Activated T-cell treated with anti-CD3 and anti-CD28 coated beads, Interleukin-2, amount 50 U/mL, for 24 hours (primary cell): ENCODE measurements at regions not wholly inside any gene's neighbourhood (a gene's known extent, or its start where the extent isn't known, plus 50 kb on each side); places are given as distances from the start of the nearest gene placed in this dataset.

ENCODE experiments used
- DNase-seq: peaks from one replicate; pipeline ENCODE4 v3.0.0-alpha.2; 2020
- H3K27ac Mint-ChIP-seq: 2 replicates; pipeline ENCODE4 v1.8.0; 2020; ENCODE audit warnings: mild to moderate bottlenecking, mixed read lengths
- H3K27me3 Mint-ChIP-seq: 2 replicates; pipeline ENCODE4 v1.8.0; 2020; ENCODE audit warnings: mixed read lengths
- H3K36me3 Mint-ChIP-seq: 2 replicates; pipeline ENCODE4 v1.8.0; 2020; ENCODE audit warnings: low read depth, mixed read lengths
- H3K4me1 Mint-ChIP-seq: 2 replicates; pipeline ENCODE4 v1.8.0; 2020; ENCODE audit warnings: low read depth, mixed read lengths
- H3K4me3 Mint-ChIP-seq: 2 replicates; pipeline ENCODE4 v1.8.0; 2020; ENCODE audit warnings: mild to moderate bottlenecking, moderate library complexity, mixed read lengths
- H3K9me3 Mint-ChIP-seq: 2 replicates; pipeline ENCODE4 v1.8.0; 2020; ENCODE audit warnings: mixed read lengths

DNA sequence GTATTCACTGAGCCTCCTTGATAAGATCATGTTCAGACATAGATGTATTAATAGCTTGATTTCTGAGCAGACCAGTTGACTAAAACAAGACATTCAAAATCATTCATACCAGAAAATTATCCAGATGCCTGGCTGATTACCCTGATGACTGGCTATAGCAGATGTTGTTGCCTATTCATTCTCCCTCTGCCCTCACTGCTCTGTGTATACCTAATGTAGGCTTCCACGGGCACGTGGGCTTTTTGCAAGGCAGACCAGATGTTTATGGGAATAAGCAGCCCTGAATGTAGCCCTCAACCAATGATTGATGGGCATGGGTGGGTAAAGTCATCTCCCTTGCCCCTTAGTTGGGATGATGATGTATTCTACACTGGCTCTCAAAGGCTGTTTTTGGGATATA lies 289.1 kb downstream of the MBD2 start:
- no peak overlapping the region for H3K27ac Mint-ChIP-seq
- no peaks in the 10 kb centered on the region for H3K36me3 Mint-ChIP-seq
- DNase-seq = no peak
- H3K9me3 Mint-ChIP-seq = no peaks in the 10 kb centered on the region
- H3K4me3 Mint-ChIP-seq = no peak overlapping the region
- H3K4me1 Mint-ChIP-seq = no peaks in the 10 kb centered on the region
- H3K27me3 Mint-ChIP-seq = no peaks in the 10 kb centered on the region

DNA sequence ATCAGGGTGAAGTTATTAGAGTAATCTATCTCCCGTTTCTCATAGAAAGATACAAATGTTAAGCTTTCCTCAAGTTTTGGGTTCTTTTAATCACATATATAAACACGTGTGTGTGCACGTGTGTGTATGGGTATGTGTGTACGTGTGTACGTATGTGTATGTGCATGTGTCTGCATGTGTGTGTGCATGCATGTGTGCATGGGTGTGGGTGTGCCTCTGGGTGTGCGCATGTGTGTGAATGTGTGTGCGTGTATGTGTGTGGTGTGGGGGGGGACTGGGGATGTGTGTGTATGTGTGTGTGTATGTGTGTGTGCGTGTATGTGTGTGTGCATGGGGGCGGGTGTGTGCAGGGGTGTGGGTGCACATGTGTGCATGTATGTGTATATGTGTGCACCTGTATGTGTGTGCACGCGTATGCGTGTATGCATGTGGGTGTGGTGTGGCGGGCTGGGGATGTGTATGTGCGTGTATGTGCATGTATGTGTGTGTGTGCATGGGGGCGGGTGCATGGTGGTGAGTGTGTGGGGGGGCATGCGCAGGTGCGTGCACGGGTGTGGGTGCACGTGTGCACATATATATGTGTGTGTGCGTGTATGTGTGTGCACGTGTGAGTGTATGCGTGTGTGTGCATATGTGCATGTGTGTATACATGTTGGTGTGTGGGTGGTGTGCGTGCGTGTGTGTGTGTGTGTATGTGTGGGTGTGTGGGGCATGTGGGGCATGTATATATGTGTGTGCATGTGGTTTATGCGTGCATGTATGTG lies 304.0 kb downstream of the MBD2 start:
- Mint-ChIP-seq H3K36me3 (no peaks in the 10 kb centered on the region), H3K4me1 (no peaks in the 10 kb centered on the region)

DNA sequence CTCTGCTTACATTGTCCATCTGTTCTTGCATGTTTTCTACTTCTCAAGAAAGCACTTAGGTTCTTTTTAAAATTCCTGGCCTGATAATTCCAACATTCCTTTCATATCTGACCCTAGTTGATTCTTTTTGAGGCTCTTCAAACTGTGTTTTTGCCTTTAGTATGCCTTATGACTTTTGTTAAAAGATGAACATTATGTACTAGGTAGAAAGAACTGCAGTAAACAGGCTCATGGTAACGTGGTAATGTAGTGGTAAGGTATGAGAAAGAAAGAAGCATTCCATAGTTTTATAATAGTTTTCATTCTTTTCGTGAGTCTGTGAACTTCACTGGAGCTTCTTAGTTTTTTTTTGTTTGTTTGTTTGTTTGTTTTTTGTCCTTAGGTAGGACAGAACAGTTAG lies 306.4 kb downstream of the MBD2 start:
- H3K27me3 Mint-ChIP-seq = no peaks in the 10 kb centered on the region
- no peak overlapping the region for H3K27ac Mint-ChIP-seq
- H3K36me3 Mint-ChIP-seq = no peaks in the 10 kb centered on the region
- H3K4me1 Mint-ChIP-seq = no peaks in the 10 kb centered on the region
- H3K9me3 Mint-ChIP-seq = peaks cover 3% of the 10 kb centered on the region
- DNase-seq = no peak
- H3K4me3 Mint-ChIP-seq = no peak overlapping the region

More for the DNA sequence above, 304.0 kb downstream of the MBD2 start:
- Mint-ChIP-seq H3K9me3 (peaks cover 3% of the 10 kb centered on the region), H3K27ac (no peak overlapping the region), H3K4me3 (no peak overlapping the region), H3K27me3 (no peaks in the 10 kb centered on the region)
- DNase-seq = no peak

DNA sequence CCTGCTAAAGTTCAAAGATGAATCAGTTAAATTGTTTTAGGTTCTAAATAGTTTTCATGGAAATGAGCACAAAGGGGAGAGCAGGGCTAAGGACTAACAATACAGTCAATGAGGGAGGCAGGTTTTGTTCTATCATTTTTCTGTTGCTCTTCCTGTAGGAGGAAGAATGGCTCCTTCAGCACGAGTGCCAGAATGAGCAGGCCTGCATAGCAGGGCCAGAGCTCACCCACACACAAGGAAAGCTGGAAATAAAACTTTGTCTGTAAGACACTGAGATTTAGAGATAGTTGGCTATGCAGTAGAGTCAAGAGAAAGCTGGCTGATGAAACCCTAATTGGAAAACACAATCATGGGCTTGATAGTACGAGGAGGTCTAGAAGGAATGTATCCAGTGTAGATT lies 313.3 kb downstream of the MBD2 start:
- no peak overlapping the region for H3K4me3 Mint-ChIP-seq
- no peaks in the 10 kb centered on the region for H3K36me3 Mint-ChIP-seq
- H3K9me3 Mint-ChIP-seq = no peaks in the 10 kb centered on the region
- H3K27ac Mint-ChIP-seq = no peak overlapping the region
- H3K4me1 Mint-ChIP-seq = no peaks in the 10 kb centered on the region
- H3K27me3 Mint-ChIP-seq = peaks cover 2% of the 10 kb centered on the region
- no peak for DNase-seq

DNA sequence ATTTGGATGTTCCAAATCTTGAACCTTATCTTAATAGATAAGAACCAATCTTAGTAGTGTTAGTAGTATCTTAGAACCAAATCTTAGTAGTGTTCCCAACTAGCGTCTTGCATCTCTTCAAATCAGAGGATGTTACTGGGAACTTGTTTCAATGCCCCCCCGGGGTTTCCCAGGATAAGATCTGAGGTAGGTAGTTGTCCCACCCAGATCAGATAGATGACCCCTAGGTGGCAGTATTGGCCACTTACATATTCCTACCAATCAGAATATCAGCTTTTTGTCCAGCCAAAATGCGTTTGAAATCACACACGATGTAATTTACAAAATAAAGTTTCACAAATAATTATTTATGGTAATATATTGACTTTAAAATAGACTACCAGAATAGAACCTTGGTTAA lies 314.8 kb downstream of the MBD2 start:
- no peak overlapping the region for H3K27ac Mint-ChIP-seq
- H3K36me3 Mint-ChIP-seq = no peaks in the 10 kb centered on the region

DNA sequence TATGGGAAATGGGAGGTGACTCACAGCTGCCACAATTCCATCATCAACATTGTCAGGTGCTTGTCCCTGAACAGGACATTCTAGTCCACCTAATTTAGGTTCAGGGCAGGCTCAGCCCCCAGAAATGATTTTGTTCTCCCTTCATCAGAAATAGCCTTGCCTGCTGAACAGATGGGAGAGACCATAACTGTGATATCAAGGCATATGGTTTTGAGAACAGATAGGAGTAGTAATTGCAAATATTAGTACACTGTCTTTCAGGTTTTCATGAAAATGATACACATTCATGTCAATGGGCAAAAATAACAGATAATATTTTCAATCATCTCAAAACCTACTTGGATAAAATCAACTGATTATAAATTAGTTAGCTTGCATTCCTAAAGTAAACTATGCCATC lies 316.5 kb downstream of the MBD2 start:
- H3K9me3 Mint-ChIP-seq = no peaks in the 10 kb centered on the region

More for the DNA sequence above, 314.8 kb downstream of the MBD2 start:
- Mint-ChIP-seq H3K4me1 (no peaks in the 10 kb centered on the region), H3K4me3 (no peak overlapping the region), H3K9me3 (no peaks in the 10 kb centered on the region), H3K27me3 (peaks cover 8% of the 10 kb centered on the region)
- DNase-seq = no peak

DNA sequence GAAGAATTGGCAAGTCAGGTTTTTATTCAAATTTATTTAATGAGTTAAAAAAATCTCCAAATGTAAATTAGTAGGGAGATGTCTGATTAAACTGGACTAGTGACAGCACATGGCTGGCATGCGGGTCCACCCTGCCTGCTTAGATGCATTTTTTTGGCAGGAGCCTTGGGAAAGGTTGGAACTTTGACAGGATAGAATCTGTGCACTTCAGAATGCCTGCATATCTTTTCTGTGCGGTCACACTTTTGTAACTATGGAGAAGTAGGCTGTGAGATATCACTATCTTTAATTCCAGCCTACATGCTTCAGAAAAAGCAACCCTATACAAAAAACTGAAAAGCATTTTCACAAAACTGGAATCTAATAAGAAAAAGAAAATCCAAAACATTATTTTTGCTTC lies 317.8 kb downstream of the MBD2 start:
- DNase-seq = no peak
- H3K27me3 Mint-ChIP-seq = peaks cover 8% of the 10 kb centered on the region

More for the DNA sequence above, 316.5 kb downstream of the MBD2 start:
- DNase-seq = no peak
- no peak overlapping the region for H3K27ac Mint-ChIP-seq
- H3K27me3 Mint-ChIP-seq = peaks cover 8% of the 10 kb centered on the region
- no peak overlapping the region for H3K4me3 Mint-ChIP-seq
- H3K36me3 Mint-ChIP-seq = no peaks in the 10 kb centered on the region
- no peaks in the 10 kb centered on the region for H3K4me1 Mint-ChIP-seq

DNA sequence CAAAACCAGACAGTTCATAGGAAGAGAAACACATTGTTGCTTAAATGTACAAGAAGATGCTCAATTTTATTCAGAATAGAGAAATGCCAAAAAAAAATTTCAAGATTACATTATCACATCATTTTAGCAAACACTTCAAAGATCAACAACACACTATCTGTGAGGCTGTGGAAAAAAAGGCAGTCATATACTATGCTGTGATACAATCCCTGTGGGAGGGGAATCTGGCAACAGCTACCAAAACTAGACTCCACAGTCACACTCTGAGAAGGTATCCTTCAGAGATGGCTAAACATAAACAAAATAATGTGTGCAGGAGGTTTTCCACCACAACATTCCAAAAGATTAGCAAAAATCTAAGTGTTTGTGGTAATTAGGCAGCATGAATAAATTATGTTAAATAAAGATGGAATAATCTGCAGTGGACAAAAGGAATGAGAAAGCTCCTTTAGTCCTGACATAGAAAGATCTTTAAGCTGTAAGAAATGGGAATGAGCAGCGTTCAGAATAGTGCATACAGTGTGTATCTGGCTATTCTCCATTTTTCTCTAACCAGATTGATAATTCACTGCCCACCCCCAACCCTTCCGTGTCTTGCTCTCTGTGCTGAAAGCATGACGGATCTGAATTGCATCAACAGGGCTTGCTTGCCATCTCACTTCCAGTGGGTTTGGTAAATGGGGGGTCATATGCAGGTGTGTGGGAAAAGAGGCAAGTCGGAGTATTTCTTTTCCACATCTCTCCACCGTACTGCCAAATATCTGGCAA lies 329.6 kb downstream of the MBD2 start:
- Mint-ChIP-seq H3K9me3 (peaks cover 4% of the 10 kb centered on the region), H3K4me3 (no peak overlapping the region), H3K27me3 (no peaks in the 10 kb centered on the region), H3K27ac (no peak overlapping the region), H3K4me1 (no peaks in the 10 kb centered on the region), H3K36me3 (no peaks in the 10 kb centered on the region)
- no peak for DNase-seq

More for the DNA sequence above, 317.8 kb downstream of the MBD2 start:
- no peak overlapping the region for H3K4me3 Mint-ChIP-seq
- H3K27ac Mint-ChIP-seq = no peak overlapping the region
- H3K4me1 Mint-ChIP-seq = no peaks in the 10 kb centered on the region
- H3K9me3 Mint-ChIP-seq = no peaks in the 10 kb centered on the region
- H3K36me3 Mint-ChIP-seq = no peaks in the 10 kb centered on the region

DNA sequence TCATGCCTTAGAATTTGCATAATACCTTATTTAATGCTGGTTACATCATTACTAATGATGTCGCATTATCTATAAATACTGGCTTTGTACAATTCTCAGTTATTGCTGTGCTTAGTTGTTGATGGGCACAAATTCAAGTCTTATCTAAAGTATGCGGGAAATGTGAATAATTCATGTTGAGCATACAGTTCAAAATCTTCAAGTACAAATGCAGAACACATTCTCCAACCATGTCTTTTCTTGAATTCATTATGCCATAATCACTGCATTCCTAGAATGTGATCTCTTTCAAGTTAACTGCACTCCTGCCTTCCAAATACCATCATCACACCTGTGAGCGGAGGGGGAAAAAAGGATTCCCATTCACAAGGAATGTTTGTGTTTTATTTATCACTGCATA lies 337.0 kb downstream of the MBD2 start:
- Mint-ChIP-seq H3K27ac (no peak overlapping the region), H3K9me3 (no peaks in the 10 kb centered on the region), H3K36me3 (no peaks in the 10 kb centered on the region), H3K4me1 (no peaks in the 10 kb centered on the region), H3K27me3 (no peaks in the 10 kb centered on the region), H3K4me3 (no peak overlapping the region)
- DNase-seq = no peak

DNA sequence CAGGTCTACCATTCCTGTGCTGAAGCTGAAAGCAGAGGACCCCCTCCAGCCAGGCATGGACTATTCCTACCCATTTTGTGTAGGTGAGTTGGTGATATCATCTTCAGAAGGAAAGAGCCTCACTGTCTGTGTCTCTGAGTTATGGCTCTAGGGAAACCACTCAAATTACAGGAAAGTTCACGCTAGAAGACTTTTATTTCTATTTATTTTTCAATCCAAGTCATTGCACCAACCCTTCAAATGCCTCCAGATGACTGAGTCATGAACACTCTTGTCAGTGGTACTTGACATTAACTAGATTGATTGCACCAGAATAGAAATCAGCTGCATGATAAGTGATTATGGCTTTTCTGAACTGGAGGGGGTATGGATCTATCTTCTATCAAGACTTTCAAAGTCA lies 338.4 kb downstream of the MBD2 start:
- no peaks in the 10 kb centered on the region for H3K4me1 Mint-ChIP-seq
- no peaks in the 10 kb centered on the region for H3K36me3 Mint-ChIP-seq
- H3K27me3 Mint-ChIP-seq = no peaks in the 10 kb centered on the region
- H3K4me3 Mint-ChIP-seq = no peak overlapping the region
- H3K9me3 Mint-ChIP-seq = no peaks in the 10 kb centered on the region
- DNase-seq = no peak
- H3K27ac Mint-ChIP-seq = no peak overlapping the region

DNA sequence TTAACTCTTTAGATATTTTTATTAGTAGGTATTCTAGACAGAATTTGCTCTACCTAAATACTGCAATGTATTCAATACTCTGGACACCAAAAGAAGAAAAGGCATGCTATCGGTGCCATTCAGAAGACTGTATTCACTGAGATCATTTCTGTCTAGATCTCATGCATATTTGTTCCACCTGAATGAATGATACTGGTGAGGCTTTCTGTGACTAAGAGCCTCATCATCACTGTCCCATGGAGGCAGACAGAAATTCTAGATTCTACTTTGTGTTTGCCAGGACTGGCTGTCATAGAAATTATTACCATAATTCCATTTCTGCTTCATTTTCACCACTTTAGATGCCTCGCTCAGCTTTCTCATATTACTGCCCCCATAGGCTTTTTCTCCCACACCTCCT lies 340.7 kb downstream of the MBD2 start:
- Mint-ChIP-seq H3K27me3 (no peaks in the 10 kb centered on the region), H3K4me3 (no peak overlapping the region), H3K4me1 (no peaks in the 10 kb centered on the region), H3K27ac (no peak overlapping the region), H3K36me3 (no peaks in the 10 kb centered on the region), H3K9me3 (peaks cover 4% of the 10 kb centered on the region)
- DNase-seq = no peak

DNA sequence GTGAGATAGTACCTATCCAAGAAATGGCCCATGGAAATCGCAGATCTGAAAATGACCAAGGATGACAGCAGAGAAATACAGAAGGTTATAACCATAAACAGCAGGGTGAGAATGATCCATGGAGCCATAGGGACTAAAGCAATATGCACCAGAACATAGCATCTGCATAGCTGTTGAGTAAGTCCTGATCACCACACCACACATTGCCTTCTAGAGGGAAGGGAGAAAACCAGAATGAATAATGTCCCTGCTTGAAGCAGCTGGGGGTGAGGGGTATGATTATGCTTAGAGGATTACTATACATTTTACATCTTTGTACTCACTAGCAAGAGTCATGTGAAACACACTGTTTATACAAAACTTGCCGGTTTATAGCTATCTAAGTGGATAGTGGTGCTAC lies 350.4 kb downstream of the MBD2 start:
- no peak overlapping the region for H3K27ac Mint-ChIP-seq
- no peaks in the 10 kb centered on the region for H3K4me1 Mint-ChIP-seq
- H3K9me3 Mint-ChIP-seq = peaks cover 4% of the 10 kb centered on the region
- H3K4me3 Mint-ChIP-seq = no peak overlapping the region
- no peaks in the 10 kb centered on the region for H3K27me3 Mint-ChIP-seq
- no peak for DNase-seq
- no peaks in the 10 kb centered on the region for H3K36me3 Mint-ChIP-seq

DNA sequence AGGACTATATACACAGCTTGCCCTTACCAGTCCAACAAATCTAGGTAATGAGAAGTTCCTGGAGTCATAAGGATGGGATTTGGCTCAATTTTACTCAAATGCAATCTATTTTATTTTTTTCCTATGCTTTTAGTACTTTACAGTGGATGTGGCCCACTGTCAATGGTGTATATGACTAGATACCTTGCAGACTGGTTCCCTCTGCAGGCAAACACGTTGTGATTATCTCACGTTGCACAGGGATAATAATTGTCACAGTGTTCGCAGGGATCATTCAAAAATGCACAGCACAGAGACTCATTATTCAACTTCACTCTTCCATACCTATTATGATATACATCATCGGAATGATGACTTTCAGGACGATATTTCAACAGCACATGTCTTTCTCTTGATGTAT lies 359.7 kb downstream of the MBD2 start:
- no peaks in the 10 kb centered on the region for H3K9me3 Mint-ChIP-seq
- H3K4me1 Mint-ChIP-seq = no peaks in the 10 kb centered on the region
- no peak overlapping the region for H3K27ac Mint-ChIP-seq
- H3K4me3 Mint-ChIP-seq = no peak overlapping the region
- no peak for DNase-seq
- H3K36me3 Mint-ChIP-seq = no peaks in the 10 kb centered on the region
- no peaks in the 10 kb centered on the region for H3K27me3 Mint-ChIP-seq

DNA sequence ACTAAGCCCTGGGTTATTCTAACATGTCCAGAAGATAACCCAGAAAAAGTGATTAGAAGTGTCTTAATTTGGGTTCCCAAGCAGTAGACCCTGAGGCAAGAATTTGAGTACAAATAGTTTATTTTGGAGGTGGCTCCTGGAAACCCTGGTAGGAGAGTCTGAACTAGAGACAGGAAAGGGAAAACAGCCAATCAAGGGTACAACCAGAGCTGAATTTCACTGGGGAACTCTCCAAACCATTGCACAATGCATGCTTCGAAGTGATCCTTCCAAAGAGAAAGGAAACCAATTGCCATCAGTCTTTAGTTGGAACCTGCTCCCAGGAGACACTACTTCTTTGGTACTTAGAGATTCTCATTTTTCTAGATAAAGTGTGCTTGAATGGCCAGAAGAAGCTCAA lies 361.5 kb downstream of the MBD2 start:
- no peaks in the 10 kb centered on the region for H3K4me1 Mint-ChIP-seq
- H3K27me3 Mint-ChIP-seq = no peaks in the 10 kb centered on the region
- H3K27ac Mint-ChIP-seq = no peak overlapping the region
- no peaks in the 10 kb centered on the region for H3K36me3 Mint-ChIP-seq
- no peaks in the 10 kb centered on the region for H3K9me3 Mint-ChIP-seq
- no peak overlapping the region for H3K4me3 Mint-ChIP-seq
- DNase-seq = no peak

DNA sequence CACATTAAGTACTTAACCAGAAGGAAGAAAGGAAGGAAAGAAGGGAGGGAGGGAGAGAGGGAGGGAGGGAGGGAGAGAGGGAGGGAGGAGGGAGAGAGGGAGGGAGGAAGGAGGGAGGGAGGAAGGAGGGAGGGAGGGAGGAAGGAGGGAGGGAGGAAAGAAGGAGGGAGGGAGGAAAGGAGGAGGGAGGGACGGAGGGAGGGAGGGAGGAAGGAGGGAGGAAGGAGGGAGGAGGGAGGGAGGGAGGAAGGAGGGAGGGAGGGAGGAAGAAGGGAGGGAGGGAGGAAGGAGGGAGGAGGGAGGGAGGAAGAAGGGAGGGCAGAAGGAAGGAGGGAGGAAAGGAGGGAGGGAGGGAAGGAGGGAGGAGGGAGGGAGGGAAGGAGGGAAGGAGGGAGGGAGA lies 363.3 kb downstream of the MBD2 start:
- DNase-seq = no peak
- Mint-ChIP-seq H3K4me1 (no peaks in the 10 kb centered on the region), H3K9me3 (no peaks in the 10 kb centered on the region), H3K4me3 (no peak overlapping the region), H3K27me3 (no peaks in the 10 kb centered on the region), H3K36me3 (no peaks in the 10 kb centered on the region), H3K27ac (no peak overlapping the region)
